BJ (cell line): ENCODE measurements at regions not wholly inside any gene's neighbourhood (a gene's known extent, or its start where the extent isn't known, plus 50 kb on each side); places are given as distances from the start of the nearest gene placed in this dataset.

Source experiments
- CTCF ChIA-PET: fragments of 350-600 bp; formaldehyde crosslinking; extraction: SDS; loops from one replicate; lab custom pipeline; 2021; ENCODE audit warnings: antibody characterized with exemption, inconsistent platforms; lab: Yijun Ruan, JAX
- POLR2A ChIA-PET: fragments of 300-600 bp; sonication (Branson Sonifier 250); formaldehyde crosslinking; extraction: SDS; loops from one replicate; lab custom pipeline; 2021; ENCODE audit warnings: antibody characterized with exemption; lab: Charles Lee
- DNase-seq: peaks from one replicate; pipeline ENCODE4 v3.0.0-alpha.2; 2011; ENCODE audit warnings: low read depth
- H3K27me3 ChIP-seq: 2 replicates; pipeline ENCODE4 v1.6.0; 2011; ENCODE audit warnings: low read length; ENCODE audit not compliant: control insufficient read depth, insufficient read depth
- H3K36me3 ChIP-seq: 2 replicates; pipeline ENCODE4 v1.5.1; 2011; ENCODE audit warnings: low read length; ENCODE audit not compliant: control insufficient read depth, insufficient read depth
- H3K4me3 ChIP-seq: 2 replicates; pipeline ENCODE4 v1.5.1; 2011; ENCODE audit warnings: low read depth, mild to moderate bottlenecking, control low read depth, low read length
- TF ChIP-seq, protein P1 (sequence below): IDR thresholded peaks from 2 replicates; pipeline ENCODE4 v1.5.1; 2011; ENCODE audit warnings: low read depth, mild to moderate bottlenecking, control low read depth, inconsistent platforms, low read length, moderate library complexity; ENCODE audit not compliant: insufficient read depth

DNA sequence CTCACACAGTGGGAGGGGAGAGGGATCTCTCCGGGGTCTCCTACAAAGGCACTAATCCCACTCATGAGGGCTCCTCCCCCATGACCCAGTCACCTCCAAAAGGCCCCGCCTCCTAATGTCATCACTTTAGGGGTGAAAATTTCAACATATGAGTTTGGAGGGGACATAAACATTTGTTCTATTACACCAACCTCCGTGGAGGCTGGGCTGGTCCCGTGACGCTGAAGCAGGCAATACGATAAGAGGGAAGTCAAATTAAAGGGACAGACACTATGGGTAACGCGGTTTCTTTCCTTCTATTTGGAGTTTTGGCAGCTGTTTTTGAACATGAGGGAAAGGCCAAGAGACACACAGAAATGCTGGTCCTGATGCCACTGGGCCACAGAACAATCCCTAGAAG lies 175.7 kb upstream of the VASH1 start:
- POLR2A ChIA-PET: no interaction called here
- no peaks in the 10 kb centered on the region for H3K36me3 ChIP-seq
- no peaks in the 10 kb centered on the region for H3K27me3 ChIP-seq
- CTCF ChIA-PET: no interaction called here
- no peak overlapping the region for H3K4me3 ChIP-seq
- no peak for DNase-seq
- TF ChIP-seq, protein P1, sequence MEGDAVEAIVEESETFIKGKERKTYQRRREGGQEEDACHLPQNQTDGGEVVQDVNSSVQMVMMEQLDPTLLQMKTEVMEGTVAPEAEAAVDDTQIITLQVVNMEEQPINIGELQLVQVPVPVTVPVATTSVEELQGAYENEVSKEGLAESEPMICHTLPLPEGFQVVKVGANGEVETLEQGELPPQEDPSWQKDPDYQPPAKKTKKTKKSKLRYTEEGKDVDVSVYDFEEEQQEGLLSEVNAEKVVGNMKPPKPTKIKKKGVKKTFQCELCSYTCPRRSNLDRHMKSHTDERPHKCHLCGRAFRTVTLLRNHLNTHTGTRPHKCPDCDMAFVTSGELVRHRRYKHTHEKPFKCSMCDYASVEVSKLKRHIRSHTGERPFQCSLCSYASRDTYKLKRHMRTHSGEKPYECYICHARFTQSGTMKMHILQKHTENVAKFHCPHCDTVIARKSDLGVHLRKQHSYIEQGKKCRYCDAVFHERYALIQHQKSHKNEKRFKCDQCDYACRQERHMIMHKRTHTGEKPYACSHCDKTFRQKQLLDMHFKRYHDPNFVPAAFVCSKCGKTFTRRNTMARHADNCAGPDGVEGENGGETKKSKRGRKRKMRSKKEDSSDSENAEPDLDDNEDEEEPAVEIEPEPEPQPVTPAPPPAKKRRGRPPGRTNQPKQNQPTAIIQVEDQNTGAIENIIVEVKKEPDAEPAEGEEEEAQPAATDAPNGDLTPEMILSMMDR: no peak

DNA sequence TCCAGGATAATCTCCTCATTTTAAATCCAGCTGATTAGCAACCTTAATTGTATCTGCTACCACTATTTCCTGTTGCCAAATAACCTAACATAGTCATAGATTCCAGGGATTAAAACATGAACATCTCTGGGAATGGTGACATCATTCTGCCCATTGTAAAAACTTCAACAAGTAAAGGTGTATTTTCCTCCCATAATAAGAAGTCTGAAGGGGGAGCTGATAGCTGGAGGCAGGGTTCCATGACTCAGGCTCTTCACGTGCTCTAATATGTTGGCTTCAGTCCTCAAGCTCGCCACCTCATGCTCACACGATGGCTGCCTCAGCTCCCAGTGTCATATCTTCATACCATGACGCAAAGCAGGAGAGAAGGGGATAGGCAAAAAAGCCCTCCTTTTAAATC lies 172.0 kb upstream of the VASH1 start:
- H3K36me3 ChIP-seq: no peaks in the 10 kb centered on the region
- ChIA-PET CTCF (no interaction called here), POLR2A (no interaction called here)
- no peak overlapping the region for H3K4me3 ChIP-seq
- no peaks in the 10 kb centered on the region for H3K27me3 ChIP-seq
- TF ChIP-seq, protein P1: no peak
- no peak for DNase-seq

DNA sequence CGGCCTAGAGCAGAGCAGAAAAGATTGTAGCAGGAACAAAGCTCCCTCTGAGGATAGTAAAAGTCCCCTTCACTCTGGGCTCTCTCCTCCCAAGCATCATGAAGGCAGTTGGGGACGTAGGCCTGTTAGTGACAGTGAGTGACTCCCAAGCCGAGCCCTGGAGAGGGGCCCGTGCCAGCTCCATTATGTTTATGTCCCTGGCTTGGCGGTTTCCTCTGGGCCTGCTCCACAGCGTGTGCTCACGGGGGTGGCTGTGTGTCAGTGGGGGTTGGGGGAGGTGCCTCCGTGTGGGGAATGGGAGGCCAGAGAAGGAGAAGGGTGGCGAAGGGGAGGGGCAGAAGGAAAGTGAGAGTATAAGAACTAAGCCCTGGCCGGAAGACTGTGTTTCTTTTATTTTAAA lies 170.0 kb upstream of the VASH1 start:
- TF ChIP-seq, protein P1: no peak
- Histone ChIP-seq H3K36me3 (no peaks in the 10 kb centered on the region), H3K27me3 (no peaks in the 10 kb centered on the region), H3K4me3 (no peak overlapping the region)
- DNase-seq: no peak
- CTCF ChIA-PET: no interaction called here
- POLR2A ChIA-PET: no interaction called here

- no peak overlapping the region for H3K4me3 ChIP-seq
- DNase-seq: no peak
- ChIA-PET CTCF (no interaction called here), POLR2A (no interaction called here)
- TF ChIP-seq, protein P1: no peak
- no peaks in the 10 kb centered on the region for H3K36me3 ChIP-seq
- no peaks in the 10 kb centered on the region; the same call in 1 of the 2 replicates for H3K27me3 ChIP-seq
Observed at GRCh38 chr14:76595266-76595665, 166.0 kb upstream of the VASH1 start.

GRCh38 chr14:76597387-76597786 lies 163.9 kb upstream of the VASH1 start:
- ChIA-PET CTCF (no interaction called here), POLR2A (no interaction called here)
- Histone ChIP-seq H3K36me3 (no peaks in the 10 kb centered on the region), H3K27me3 (no peaks in the 10 kb centered on the region; the same call in 1 of the 2 replicates), H3K4me3 (no peak overlapping the region)
- DNase-seq: no peak
- TF ChIP-seq, protein P1: no peak
